HTR-8/SVneo (cell line): ENCODE measurements at regions not wholly inside any gene's neighbourhood (a gene's known extent, or its start where the extent isn't known, plus 50 kb on each side); places are given as distances from the start of the nearest gene placed in this dataset.

Source experiments
- DNase-seq: peaks from one replicate; pipeline ENCODE4 v3.0.0; 2011; ENCODE audit warnings: low spot score, mixed read lengths; ENCODE audit not compliant: insufficient read length
- FAIRE-seq: peaks from 2 replicates; lab custom pipeline; 2011; peaks lifted over from hg19 to GRCh38; lab: Jason Lieb, UNC

GRCh38 chr21:18460979-18461378 is 57.4 kb upstream of the TMPRSS15 start:
- no peak for DNase-seq
- FAIRE-seq, result no peak

- no peak for FAIRE-seq
- DNase-seq, result no peak
Observed at GRCh38 chr21:18461743-18462142, 58.2 kb upstream of the TMPRSS15 start.

DNA sequence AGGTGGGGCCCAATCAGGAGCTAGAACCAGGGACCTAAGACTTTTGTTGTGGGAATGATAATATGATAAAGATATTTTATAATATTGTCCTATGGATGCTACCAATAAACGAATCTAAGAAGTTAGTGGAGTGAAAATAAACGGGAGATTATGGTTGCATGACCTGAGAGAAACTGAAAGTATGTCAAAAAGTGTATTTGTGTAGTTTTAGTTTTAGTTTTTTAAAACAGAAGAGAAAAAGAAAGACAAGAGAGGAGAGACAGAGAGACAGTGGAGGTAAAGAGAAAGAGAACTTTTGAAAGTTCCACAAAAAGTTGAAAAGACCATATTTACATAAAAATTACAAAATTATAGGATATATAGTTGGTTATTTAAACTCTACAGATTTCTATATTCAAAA is 64.1 kb upstream of the TMPRSS15 start:
- FAIRE-seq, result no peak

GRCh38 chr21:18468790-18469189 is 65.2 kb upstream of the TMPRSS15 start:
- no peak for FAIRE-seq
- no peak for DNase-seq

More for the DNA sequence above, 64.1 kb upstream of the TMPRSS15 start:
- DNase-seq, result no peak

GRCh38 chr21:18476639-18477038 is 73.1 kb upstream of the TMPRSS15 start:
- FAIRE-seq, result no peak
- DNase-seq, result no peak

DNA sequence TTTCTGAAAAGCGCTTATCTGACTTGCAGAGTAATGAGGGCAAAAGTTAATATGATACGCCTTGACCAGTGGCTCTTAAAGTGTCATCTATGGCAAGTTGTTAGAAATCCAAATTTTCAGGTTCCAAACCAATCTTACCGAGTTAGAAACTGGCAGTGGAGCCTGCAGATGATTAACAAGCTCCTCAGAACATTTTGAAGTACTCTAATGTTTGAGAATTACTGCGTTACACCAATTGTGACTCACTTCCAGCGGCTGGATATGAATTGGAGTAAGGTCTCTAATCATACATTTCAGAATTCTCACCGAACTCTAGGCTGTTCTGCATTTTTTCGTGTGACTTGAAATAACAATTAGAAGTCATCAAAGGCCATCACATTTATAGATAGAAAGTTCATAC is 73.5 kb upstream of the TMPRSS15 start:
- DNase-seq (no peak), FAIRE-seq (no peak)

- DNase-seq, result no peak
- no peak for FAIRE-seq
Observed at GRCh38 chr21:18478513-18478912, 74.9 kb upstream of the TMPRSS15 start.

GRCh38 chr21:18488252-18488651 is 84.7 kb upstream of the TMPRSS15 start:
- FAIRE-seq (no peak), DNase-seq (no peak)

DNA sequence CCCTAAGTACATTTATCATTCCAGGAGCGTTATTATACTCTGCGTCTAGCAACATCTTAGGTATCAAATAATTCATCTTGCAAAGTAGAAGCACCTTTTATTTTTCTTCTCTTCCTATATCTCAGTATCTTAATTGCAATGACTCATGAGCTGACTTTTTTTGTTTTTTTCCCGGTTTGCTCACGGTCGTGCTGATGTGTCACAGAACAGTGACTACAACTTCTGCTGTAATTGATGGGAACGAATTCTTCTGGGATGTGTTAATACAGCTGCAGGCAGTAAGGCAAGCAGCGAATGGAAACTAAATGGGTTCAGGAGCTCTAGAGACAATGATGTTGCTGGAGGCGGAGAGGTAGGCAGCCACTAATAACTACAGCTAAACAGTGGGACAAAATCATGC is 89.8 kb upstream of the TMPRSS15 start:
- FAIRE-seq (peak; percentile 77), DNase-seq (peak; percentile 70)

- DNase-seq (no peak), FAIRE-seq (no peak)
Observed at GRCh38 chr21:18495523-18495922, 91.9 kb upstream of the TMPRSS15 start.

DNA sequence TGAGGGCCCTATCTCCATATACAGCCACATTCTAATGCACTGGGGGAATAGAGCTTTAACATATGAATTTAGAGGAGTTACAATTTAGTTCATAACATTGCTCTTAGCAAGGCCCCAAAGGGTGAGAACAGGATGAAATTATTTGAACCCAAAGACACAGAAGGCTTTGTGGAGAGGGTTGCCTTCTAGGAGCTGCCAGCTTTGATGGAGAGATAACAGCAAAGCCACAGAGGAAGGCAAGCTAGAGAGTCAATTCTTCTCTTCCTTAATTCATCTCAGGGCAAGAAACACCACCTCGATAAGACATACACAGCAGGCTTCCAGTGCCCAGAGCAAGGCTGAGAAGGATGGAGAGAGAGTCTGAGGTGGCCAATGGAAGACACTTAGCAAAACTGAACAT is 94.8 kb upstream of the TMPRSS15 start:
- DNase-seq (no peak), FAIRE-seq (no peak)

- FAIRE-seq, result no peak
Observed at GRCh38 chr21:18499761-18500376, 96.3 kb upstream of the TMPRSS15 start.

DNA sequence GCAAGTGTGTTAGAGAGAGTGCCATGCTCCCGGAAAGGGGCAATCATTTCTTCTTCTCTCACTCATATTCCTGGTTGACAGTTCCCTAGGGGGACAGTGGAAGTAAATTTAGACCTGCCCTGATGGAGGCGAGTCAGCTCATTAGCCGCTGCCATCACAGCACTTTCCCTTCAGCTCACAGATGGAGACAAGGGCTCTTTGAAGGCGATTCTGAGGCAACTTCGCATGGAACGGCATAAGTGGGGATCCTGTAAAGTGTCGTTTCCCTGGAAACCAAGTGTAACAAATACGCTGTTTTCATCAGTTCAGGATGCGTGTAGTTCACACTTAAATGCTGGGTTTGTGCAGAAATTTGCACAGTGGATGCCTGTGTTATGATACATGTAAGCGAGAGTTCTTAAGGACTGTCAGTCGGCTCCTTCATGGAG is 114.5 kb upstream of the TMPRSS15 start:
- FAIRE-seq, result no peak
- DNase-seq, result no peak

More at GRCh38 chr21:18499761-18500376, 96.3 kb upstream of the TMPRSS15 start:
- no peak for DNase-seq

GRCh38 chr21:18521204-18521603 is 117.6 kb upstream of the TMPRSS15 start:
- no peak for DNase-seq
- no peak for FAIRE-seq

GRCh38 chr21:18522181-18522972 is 118.8 kb upstream of the TMPRSS15 start:
- peak; percentile 14 for DNase-seq
- no peak for FAIRE-seq

DNA sequence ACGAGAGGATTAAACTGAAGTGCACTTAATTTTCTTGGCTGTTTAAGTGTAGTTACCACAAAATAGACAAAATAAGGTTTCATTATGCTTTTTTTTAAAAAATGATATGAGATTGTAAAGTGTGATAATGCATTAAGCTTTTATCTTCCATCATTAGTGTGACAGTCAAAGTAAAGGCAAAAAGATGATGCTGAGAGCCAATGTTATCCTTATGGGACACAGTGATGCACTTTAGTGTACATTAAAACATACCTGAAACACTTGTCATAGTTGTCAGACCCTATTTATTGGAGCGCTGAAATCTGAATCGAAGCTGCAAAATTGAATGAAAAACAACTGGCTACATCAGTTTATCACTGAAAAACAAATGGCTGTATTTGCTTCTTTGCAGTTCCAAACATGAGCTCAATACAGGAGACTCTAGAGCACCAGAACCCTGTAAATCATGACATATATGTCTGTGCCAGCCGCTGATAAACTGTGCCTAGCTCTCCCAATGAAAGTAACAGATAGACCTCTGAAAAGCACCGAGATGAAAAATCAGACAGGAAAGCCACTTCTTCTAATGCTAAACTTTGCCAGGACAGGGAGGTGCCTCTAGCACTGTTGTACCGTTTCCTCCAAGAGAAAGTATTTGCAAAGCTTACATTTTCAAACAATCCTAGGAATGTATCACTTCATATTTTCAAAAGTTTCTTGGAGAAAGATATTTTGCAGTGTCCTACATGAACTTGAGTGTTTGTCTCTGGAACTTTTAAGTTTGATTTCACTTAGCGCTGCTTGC is 120.7 kb upstream of the TMPRSS15 start:
- DNase-seq (no peak), FAIRE-seq (no peak)

DNA sequence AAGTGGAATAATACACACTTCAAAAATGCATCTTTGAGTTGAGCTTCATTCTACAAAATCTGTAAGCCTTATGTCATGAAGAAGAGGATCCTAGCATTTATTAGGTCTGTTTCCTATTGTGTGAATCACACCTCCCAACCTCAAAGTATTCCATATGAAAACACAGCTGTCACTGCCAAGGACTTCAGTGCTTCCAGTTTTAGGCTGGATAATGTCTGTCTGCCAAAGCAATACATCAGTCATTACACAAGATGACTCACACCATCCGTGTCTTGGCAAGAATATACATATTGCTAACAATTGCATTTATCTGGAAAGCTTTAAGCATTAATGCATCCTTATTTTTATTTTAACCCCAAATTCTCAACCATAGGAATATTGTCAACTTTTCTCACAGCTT is 125.7 kb upstream of the TMPRSS15 start:
- DNase-seq (peak; percentile 61), FAIRE-seq (peak; percentile 90)

GRCh38 chr21:18542081-18542480 is 138.5 kb upstream of the TMPRSS15 start:
- DNase-seq (no peak), FAIRE-seq (no peak)

DNA sequence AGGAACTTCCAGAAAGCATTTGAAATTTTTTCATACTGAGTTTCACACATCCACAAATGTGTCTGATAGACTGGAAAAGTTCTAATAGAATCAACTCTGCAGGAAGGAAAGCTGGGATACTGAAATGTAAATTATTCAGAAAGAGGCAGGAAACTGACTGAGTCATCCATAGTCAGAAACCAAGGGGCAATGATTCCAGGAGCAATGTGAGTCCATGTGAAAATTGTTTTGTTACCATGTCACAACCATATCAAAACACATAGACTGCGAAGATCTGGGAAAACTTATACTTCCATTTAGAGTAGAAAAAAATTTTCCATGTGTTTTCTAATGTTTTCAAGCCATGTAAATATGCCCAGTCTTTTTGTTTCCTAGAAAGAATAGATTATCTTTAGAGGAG is 142.3 kb upstream of the TMPRSS15 start:
- FAIRE-seq, result no peak
- DNase-seq, result peak; percentile 18

DNA sequence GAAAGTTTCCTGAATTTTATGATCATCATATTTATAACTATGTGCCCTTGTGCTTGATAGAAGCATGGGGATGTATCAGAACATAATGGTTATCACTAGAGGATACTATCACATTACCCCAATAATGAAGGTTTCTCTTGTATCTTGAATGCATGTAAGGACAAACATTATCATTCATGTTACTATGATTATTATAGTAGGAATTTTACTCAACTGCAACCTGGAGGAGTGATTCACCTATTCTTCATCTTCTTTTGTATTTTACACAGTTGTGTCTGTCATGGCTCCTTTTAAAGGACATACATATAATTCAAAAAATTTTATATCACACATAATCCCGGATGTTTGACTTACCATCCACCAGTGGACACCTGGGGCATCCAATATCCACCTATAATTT is 143.8 kb upstream of the TMPRSS15 start:
- no peak for DNase-seq

DNA sequence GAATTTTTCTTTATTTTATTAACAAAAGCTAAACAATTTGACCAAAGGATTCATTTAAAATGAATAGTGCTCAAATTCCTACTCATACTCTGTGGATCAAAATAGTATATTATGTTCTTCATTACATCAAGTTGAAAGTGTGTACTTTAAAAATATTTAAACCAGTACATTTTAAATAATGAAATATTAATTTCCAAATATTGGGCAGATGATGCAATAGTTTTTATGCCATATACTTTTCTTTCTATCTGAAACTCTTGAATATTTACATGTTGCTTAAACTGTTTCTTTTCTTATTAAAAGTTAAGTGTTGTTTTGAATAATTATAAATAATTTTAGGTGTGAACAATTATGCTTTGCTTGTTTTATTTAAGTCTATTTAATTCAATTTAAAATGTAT is 144.7 kb upstream of the TMPRSS15 start:
- DNase-seq, result no peak
- no peak for FAIRE-seq

More for the DNA sequence above, 143.8 kb upstream of the TMPRSS15 start:
- no peak for FAIRE-seq
